ENCODE measurements at regions not wholly inside any gene's neighbourhood (a gene's known extent, or its start where the extent isn't known, plus 50 kb on each side); places are given as distances from the start of the nearest gene placed in this dataset.

- no peak overlapping the region for H3K4me3 ChIP-seq
Measured at GRCh38 chr3:194833114-194833910, 147.6 kb downstream of the FAM43A start.

GRCh38 chr3:194836661-194837060, 151.0 kb downstream of the FAM43A start:
- no peak for ATAC-seq (ENCODE audit: insufficient number of reproducible peaks, low FRiP score, low read depth)
- peaks cover 0 to 5% of the 10 kb centered on the region in 2 donors for H3K4me1 ChIP-seq (ENCODE audit: control insufficient read depth in 1 of 2, low read depth in 2 of 2)
- no peaks in the 10 kb centered on the region for H3K36me3 ChIP-seq
- H3K9me3 ChIP-seq, result no peaks in the 10 kb centered on the region
- DNase-seq (ENCODE audit: low spot score), result no peak
- no peak overlapping the region for H3K27ac ChIP-seq
- H3K4me3 ChIP-seq, result no peak overlapping the region
- TF ChIP-seq CTCF (IDR thresholded peaks at IDR 0.05), result no peak
- H3K27me3 ChIP-seq (replicated peaks; ENCODE audit: insufficient read depth), result no peaks in the 10 kb centered on the region

More at GRCh38 chr3:194833114-194833910, 147.6 kb downstream of the FAM43A start:
- Histone ChIP-seq H3K9me3 (no peaks in the 10 kb centered on the region), H3K27ac (no peak overlapping the region), H3K4me1 (ENCODE audit: control insufficient read depth in 1 of 2, low read depth in 2 of 2) (no peaks in the 10 kb centered on the region), H3K36me3 (no peaks in the 10 kb centered on the region), H3K27me3 (replicated peaks; ENCODE audit: insufficient read depth) (no peaks in the 10 kb centered on the region)
- ATAC-seq (ENCODE audit: insufficient number of reproducible peaks, low FRiP score, low read depth), result no peak
- DNase-seq (ENCODE audit: low spot score), result no peak
- no peak for TF ChIP-seq CTCF (IDR thresholded peaks at IDR 0.05)

GRCh38 chr3:194837457-194838127, 151.9 kb downstream of the FAM43A start:
- Histone ChIP-seq H3K4me3 (no peak overlapping the region), H3K4me1 (ENCODE audit: control insufficient read depth in 1 of 2, low read depth in 2 of 2) (peaks cover 0 to 5% of the 10 kb centered on the region in 2 donors), H3K27me3 (replicated peaks; ENCODE audit: insufficient read depth) (no peaks in the 10 kb centered on the region), H3K36me3 (no peaks in the 10 kb centered on the region), H3K27ac (no peak overlapping the region), H3K9me3 (no peaks in the 10 kb centered on the region)
- ATAC-seq (ENCODE audit: insufficient number of reproducible peaks, low FRiP score, low read depth) (no peak), DNase-seq (ENCODE audit: low spot score) (no peak)
- no peak for TF ChIP-seq CTCF (IDR thresholded peaks at IDR 0.05)

GRCh38 chr3:194838236-194838635, 152.6 kb downstream of the FAM43A start:
- TF ChIP-seq CTCF (IDR thresholded peaks at IDR 0.05), result no peak
- Histone ChIP-seq H3K27me3 (replicated peaks; ENCODE audit: insufficient read depth) (no peaks in the 10 kb centered on the region), H3K9me3 (no peaks in the 10 kb centered on the region), H3K27ac (no peak overlapping the region), H3K4me3 (no peak overlapping the region), H3K4me1 (ENCODE audit: control insufficient read depth in 1 of 2, low read depth in 2 of 2) (peaks cover 0 to 5% of the 10 kb centered on the region in 2 donors), H3K36me3 (no peaks in the 10 kb centered on the region)
- DNase-seq (ENCODE audit: low spot score) (no peak), ATAC-seq (ENCODE audit: insufficient number of reproducible peaks, low FRiP score, low read depth) (no peak)

GRCh38 chr3:194840661-194841514, 155.2 kb downstream of the FAM43A start:
- Histone ChIP-seq H3K9me3 (no peaks in the 10 kb centered on the region), H3K36me3 (no peaks in the 10 kb centered on the region), H3K27ac (no peak overlapping the region), H3K27me3 (replicated peaks; ENCODE audit: insufficient read depth) (no peaks in the 10 kb centered on the region), H3K4me3 (no peak overlapping the region), H3K4me1 (ENCODE audit: control insufficient read depth in 1 of 2, low read depth in 2 of 2) (peaks cover 0 to 5% of the 10 kb centered on the region in 2 donors)
- no peak for ATAC-seq (ENCODE audit: insufficient number of reproducible peaks, low FRiP score, low read depth)
- no peak for TF ChIP-seq CTCF (IDR thresholded peaks at IDR 0.05)
- no peak for DNase-seq (ENCODE audit: low spot score)

Data from thoracic aorta (tissue), 2 donors.